Vagina (tissue), 2 donors: ENCODE measurements at regions not wholly inside any gene's neighbourhood (a gene's known extent, or its start where the extent isn't known, plus 50 kb on each side); places are given as distances from the start of the nearest gene placed in this dataset.

Source experiments
- POLR2A ChIP-seq, 2 donors: fragments of 450-650 bp; IDR thresholded peaks; one replicate each; pipeline ENCODE4 v1.6.1; 2017; ENCODE audit warnings: antibody characterized with exemption in 2 of 2, mild to moderate bottlenecking in 2 of 2, moderate library complexity in 2 of 2
- POLR2AphosphoS5 ChIP-seq, 2 donors: sonication (generic); formaldehyde crosslinking; IDR thresholded peaks; one replicate each; pipeline ENCODE4 v1.9.0; 2017; ENCODE audit warnings: antibody characterized with exemption in 2 of 2, mild to moderate bottlenecking in 2 of 2, low read depth in 1 of 2; ENCODE audit not compliant: insufficient read depth in 1 of 2
- TF ChIP-seq, protein P1 (sequence below), 3 experiments: fragments of 450-650 bp in 2 of 3; fragments of 200-600 bp in 1 of 3; sonication (generic) in 1 of 3; IDR thresholded peaks; one replicate each; pipeline ENCODE4 v1.5.1; 2017 to 2019; ENCODE audit warnings: antibody characterized with exemption in 3 of 3, mild to moderate bottlenecking in 2 of 3, moderate library complexity in 2 of 3

- TF ChIP-seq, protein P1, sequence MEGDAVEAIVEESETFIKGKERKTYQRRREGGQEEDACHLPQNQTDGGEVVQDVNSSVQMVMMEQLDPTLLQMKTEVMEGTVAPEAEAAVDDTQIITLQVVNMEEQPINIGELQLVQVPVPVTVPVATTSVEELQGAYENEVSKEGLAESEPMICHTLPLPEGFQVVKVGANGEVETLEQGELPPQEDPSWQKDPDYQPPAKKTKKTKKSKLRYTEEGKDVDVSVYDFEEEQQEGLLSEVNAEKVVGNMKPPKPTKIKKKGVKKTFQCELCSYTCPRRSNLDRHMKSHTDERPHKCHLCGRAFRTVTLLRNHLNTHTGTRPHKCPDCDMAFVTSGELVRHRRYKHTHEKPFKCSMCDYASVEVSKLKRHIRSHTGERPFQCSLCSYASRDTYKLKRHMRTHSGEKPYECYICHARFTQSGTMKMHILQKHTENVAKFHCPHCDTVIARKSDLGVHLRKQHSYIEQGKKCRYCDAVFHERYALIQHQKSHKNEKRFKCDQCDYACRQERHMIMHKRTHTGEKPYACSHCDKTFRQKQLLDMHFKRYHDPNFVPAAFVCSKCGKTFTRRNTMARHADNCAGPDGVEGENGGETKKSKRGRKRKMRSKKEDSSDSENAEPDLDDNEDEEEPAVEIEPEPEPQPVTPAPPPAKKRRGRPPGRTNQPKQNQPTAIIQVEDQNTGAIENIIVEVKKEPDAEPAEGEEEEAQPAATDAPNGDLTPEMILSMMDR (IDR thresholded peaks at IDR 0.05), result no peak
- TF ChIP-seq POLR2A (IDR thresholded peaks at IDR 0.05) (no peak), POLR2AphosphoS5 (IDR thresholded peaks at IDR 0.05; ENCODE audit: insufficient read depth in 1 of 2, low read depth in 1 of 2) (no peak)
Measured at GRCh38 chr10:108789919-108790318, 1133.4 kb downstream of the XPNPEP1 start.
